ENCODE measurements at regions not wholly inside any gene's neighbourhood (a gene's known extent, or its start where the extent isn't known, plus 50 kb on each side); places are given as distances from the start of the nearest gene placed in this dataset.
A peak's percentile ranks its signal among the peaks of the same experiment; 100 is the strongest.

GRCh38 chr4:181281451-181281850, 961.8 kb upstream of the TENM3 start:
- DNase-seq (ENCODE audit: low spot score): no peak

GRCh38 chr4:181289198-181289597, 954.0 kb upstream of the TENM3 start:
- DNase-seq (ENCODE audit: low spot score): no peak

GRCh38 chr4:181291615-181292014, 951.6 kb upstream of the TENM3 start:
- DNase-seq (ENCODE audit: low spot score): no peak

GRCh38 chr4:181293014-181293413, 950.2 kb upstream of the TENM3 start:
- no peak for DNase-seq (ENCODE audit: low spot score)

GRCh38 chr4:181293541-181293940, 949.7 kb upstream of the TENM3 start:
- DNase-seq (ENCODE audit: low spot score): no peak

- DNase-seq (ENCODE audit: low spot score): no peak
Measured at GRCh38 chr4:181294421-181294820, 948.8 kb upstream of the TENM3 start.

GRCh38 chr4:181301735-181302710, 941.2 kb upstream of the TENM3 start:
- peak; percentile 20 for DNase-seq (ENCODE audit: low spot score)

- no peak for DNase-seq (ENCODE audit: low spot score)
Measured at GRCh38 chr4:181307824-181308223, 935.4 kb upstream of the TENM3 start.

- no peak for DNase-seq (ENCODE audit: low spot score)
Measured at GRCh38 chr4:181308476-181309312, 934.5 kb upstream of the TENM3 start.

- no peak for DNase-seq (ENCODE audit: low spot score)
Measured at GRCh38 chr4:181312066-181312465, 931.1 kb upstream of the TENM3 start.

- no peak for DNase-seq (ENCODE audit: low spot score)
Measured at GRCh38 chr4:181319629-181320028, 923.6 kb upstream of the TENM3 start.

- no peak for DNase-seq (ENCODE audit: low spot score)
Measured at GRCh38 chr4:181323061-181323460, 920.1 kb upstream of the TENM3 start.

- no peak for DNase-seq (ENCODE audit: low spot score)
Measured at GRCh38 chr4:181330654-181331201, 912.5 kb upstream of the TENM3 start.

- no peak for DNase-seq (ENCODE audit: low spot score)
Measured at GRCh38 chr4:181331214-181331613, 912.0 kb upstream of the TENM3 start.

- DNase-seq (ENCODE audit: low spot score): no peak
Measured at GRCh38 chr4:181345931-181346330, 897.3 kb upstream of the TENM3 start.

- no peak for DNase-seq (ENCODE audit: low spot score)
Measured at GRCh38 chr4:181350615-181351415, 892.4 kb upstream of the TENM3 start.

- DNase-seq (ENCODE audit: low spot score): peak; percentile 6
Measured at GRCh38 chr4:181364504-181364903, 878.7 kb upstream of the TENM3 start.

- DNase-seq (ENCODE audit: low spot score): no peak
Measured at GRCh38 chr4:181365671-181366070, 877.5 kb upstream of the TENM3 start.

- DNase-seq (ENCODE audit: low spot score): no peak
Measured at GRCh38 chr4:181372014-181372413, 871.2 kb upstream of the TENM3 start.

- DNase-seq (ENCODE audit: low spot score): no peak
Measured at GRCh38 chr4:181376058-181376457, 867.1 kb upstream of the TENM3 start.

GRCh38 chr4:181388061-181388460, 855.1 kb upstream of the TENM3 start:
- DNase-seq (ENCODE audit: low spot score): no peak

GRCh38 chr4:181416966-181417365, 826.2 kb upstream of the TENM3 start:
- no peak for DNase-seq (ENCODE audit: low spot score)
